HUES48 (cell line): ENCODE measurements at regions not wholly inside any gene's neighbourhood (a gene's known extent, or its start where the extent isn't known, plus 50 kb on each side); places are given as distances from the start of the nearest gene placed in this dataset.

Experiments
- H3K27ac ChIP-seq: one replicate; pipeline ENCODE4 v1.7.0; 2013; ENCODE audit warnings: low read depth, low read length, inconsistent platforms
- H3K27me3 ChIP-seq: 2 replicates; pipeline ENCODE4 v1.6.1; 2013; ENCODE audit warnings: mild to moderate bottlenecking, low read length; ENCODE audit not compliant: control insufficient read depth, insufficient read depth
- H3K36me3 ChIP-seq: 2 replicates; pipeline ENCODE4 v1.6.1; 2013; ENCODE audit warnings: low read length; ENCODE audit not compliant: control insufficient read depth, insufficient read depth
- H3K4me1 ChIP-seq: 2 replicates; pipeline ENCODE4 v1.6.1; 2013; ENCODE audit warnings: mild to moderate bottlenecking, low read length; ENCODE audit not compliant: control insufficient read depth, insufficient read depth
- H3K4me3 ChIP-seq: 2 replicates; pipeline ENCODE4 v1.5.1; 2013; ENCODE audit warnings: mild to moderate bottlenecking, low read depth, low read length
- H3K9ac ChIP-seq: 2 replicates; pipeline ENCODE4 v1.6.1; 2013; ENCODE audit warnings: mild to moderate bottlenecking, low read depth, low read length, moderate library complexity
- H3K9me3 ChIP-seq: 2 replicates; pipeline ENCODE4 v1.6.1; 2013; ENCODE audit warnings: low read length; ENCODE audit not compliant: control insufficient read depth, insufficient read depth

DNA sequence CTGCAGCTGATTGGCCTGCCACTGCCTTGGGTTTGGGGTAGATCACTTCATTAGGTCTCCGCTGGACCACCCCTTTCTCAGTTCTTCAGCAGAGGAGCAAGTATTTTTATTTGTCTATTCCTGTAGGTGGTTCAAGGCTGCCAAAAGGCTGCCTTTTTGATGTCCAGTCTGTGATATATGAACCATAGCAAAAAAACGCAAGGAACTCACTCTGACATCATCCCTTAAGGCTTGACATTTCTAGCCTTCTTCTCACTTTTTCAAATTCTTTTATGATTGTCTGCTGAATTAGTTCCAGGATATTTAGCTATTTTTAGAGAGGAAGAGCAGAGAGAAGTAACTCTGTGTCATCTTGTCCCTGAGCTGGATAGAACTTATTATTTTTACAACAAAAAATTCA lies 269.2 kb downstream of the BAMBI start:
- no peaks in the 10 kb centered on the region for H3K9me3 ChIP-seq
- no peaks in the 10 kb centered on the region for H3K4me1 ChIP-seq
- no peak overlapping the region for H3K27ac ChIP-seq
- H3K4me3 ChIP-seq = no peak overlapping the region
- H3K36me3 ChIP-seq = no peaks in the 10 kb centered on the region
- H3K27me3 ChIP-seq = no peaks in the 10 kb centered on the region
- H3K9ac ChIP-seq = no peak overlapping the region

DNA sequence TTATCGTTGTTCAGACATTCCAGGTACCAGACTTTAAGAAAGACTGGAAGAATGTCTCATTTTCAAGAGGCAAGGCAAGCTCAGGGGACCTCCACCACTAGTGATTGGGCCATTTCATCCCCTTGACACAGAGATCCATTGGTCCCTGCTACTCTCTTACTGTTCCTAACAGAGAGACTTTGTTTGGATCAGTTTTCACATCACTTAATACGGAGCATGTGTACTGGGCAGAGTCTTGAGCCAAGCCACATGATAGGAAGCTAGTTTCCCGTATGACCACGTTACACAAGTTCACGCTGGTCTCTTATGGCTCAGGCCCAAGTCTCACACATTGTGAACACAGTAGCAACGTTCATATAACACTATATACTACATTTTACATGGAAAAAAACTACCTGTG lies 269.9 kb downstream of the BAMBI start:
- H3K4me1 ChIP-seq = no peaks in the 10 kb centered on the region

DNA sequence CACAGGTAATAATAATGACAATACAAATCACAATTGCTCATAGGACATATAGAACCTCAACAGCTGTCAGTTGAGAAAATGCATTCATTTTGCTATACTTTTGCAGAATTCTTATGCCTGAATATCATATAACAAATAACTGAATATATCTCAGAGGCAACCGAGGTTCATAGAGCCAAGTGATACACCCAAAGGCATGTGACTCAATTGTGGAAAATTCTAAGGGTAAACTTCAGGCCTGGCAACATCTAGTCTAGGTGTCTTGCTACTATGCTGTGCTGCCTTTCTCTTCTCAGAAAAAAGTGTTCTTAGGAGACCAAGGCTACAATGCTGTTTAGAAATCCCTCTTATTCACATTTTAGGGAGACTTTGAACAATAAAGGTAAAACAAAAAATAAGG lies 270.7 kb downstream of the BAMBI start:
- Histone ChIP-seq H3K4me3 (no peak overlapping the region), H3K36me3 (no peaks in the 10 kb centered on the region), H3K4me1 (no peaks in the 10 kb centered on the region), H3K9me3 (no peaks in the 10 kb centered on the region), H3K27ac (no peak overlapping the region), H3K27me3 (no peaks in the 10 kb centered on the region), H3K9ac (no peak overlapping the region)

More for the DNA sequence above, 269.9 kb downstream of the BAMBI start:
- no peak overlapping the region for H3K4me3 ChIP-seq
- no peak overlapping the region for H3K27ac ChIP-seq
- H3K9me3 ChIP-seq = no peaks in the 10 kb centered on the region
- H3K9ac ChIP-seq = no peak overlapping the region
- no peaks in the 10 kb centered on the region for H3K36me3 ChIP-seq
- no peaks in the 10 kb centered on the region for H3K27me3 ChIP-seq

DNA sequence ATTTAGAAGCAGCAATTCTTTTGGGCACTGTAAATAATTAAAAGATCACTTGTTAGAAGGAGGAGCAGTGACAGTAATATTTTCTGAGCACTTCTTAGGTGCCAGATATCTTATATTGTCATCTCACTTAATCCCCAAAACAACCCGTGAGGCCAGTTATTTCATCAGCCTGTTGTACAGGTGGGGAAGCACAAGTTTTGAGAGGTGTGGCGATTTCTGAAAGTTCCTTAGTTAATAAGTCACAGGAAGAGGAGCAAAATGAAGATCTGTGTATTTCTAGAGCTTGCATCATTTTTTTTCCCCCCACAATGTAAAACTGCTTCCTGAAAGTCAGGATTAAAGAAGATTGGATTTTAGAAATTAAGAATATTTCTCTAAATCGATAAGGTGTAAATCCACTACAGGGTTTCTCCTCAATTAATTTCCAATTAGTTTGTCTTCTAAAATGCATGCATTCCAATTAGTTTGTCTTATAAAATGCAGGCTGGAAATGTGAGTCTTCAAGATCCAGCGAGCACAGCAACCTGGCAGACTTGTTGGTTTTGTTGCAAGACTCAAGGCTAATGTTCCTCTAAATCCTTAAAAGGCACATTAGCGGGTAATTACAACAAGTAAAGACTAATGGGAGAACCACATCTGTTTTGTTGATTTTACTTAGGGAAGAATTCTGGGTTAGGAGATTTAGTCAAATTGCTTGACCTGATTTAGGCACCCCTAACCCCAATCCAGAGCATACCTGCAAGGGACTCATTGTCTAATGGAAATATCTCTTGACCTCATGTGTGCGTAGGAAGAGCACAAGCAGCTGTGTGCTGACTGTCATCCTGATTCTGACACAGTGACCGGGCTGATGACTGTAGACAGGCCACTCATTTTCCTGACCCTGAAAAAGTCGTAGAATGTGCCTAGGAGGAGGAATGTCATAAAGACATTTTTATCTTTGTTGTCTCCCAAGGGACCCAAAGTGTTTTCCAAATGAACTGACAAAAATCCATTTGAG lies 272.0 kb downstream of the BAMBI start:
- Histone ChIP-seq H3K4me1 (peaks cover 3% of the 10 kb centered on the region; the same call in 1 of the 2 replicates), H3K27me3 (no peaks in the 10 kb centered on the region), H3K4me3 (no peak overlapping the region), H3K27ac (no peak overlapping the region), H3K36me3 (no peaks in the 10 kb centered on the region), H3K9ac (no peak overlapping the region), H3K9me3 (no peaks in the 10 kb centered on the region)

DNA sequence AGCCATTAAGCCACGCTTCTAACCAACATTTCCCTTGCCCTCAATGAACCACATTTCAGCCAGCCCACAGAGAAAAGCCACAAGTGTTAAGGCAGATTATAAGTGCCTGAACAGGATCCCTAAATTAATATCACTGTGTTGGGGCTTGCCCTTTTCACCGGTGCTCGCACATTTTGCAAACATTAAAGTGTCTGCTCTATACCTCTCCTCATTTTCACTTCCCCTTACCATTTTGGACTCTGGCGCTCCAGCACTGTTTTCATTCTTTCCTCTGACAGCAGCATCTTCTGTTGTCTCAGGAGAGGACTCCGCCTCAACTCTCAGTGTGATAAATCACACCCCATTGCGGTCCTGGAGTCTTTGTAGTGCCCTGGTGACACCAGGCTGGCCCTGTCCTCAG lies 274.2 kb downstream of the BAMBI start:
- no peaks in the 10 kb centered on the region for H3K36me3 ChIP-seq
- peaks cover 5% of the 10 kb centered on the region; the same call in 1 of the 2 replicates for H3K4me1 ChIP-seq
- no peaks in the 10 kb centered on the region for H3K27me3 ChIP-seq
- H3K9me3 ChIP-seq = no peaks in the 10 kb centered on the region
- H3K27ac ChIP-seq = no peak overlapping the region
- H3K9ac ChIP-seq = no peak overlapping the region
- H3K4me3 ChIP-seq = no peak overlapping the region

DNA sequence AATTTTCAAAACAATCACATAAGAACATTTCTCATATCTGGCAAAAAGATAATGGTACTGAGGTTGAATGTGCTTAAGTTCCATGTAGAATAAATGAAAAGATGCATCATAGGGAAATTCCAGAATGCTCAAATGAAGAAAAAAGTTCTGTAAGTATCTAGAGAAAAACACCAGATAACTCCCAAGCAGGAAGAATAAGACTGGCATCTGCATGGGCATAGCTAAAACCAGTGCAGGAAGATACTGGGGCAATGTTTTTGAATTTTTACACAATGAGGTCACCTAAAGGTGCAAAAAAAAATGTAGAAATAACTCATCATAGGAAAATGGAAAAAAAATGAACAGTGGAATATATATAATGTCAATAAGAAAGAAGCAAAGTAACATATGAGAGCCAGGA lies 275.2 kb downstream of the BAMBI start:
- Histone ChIP-seq H3K27ac (no peak overlapping the region), H3K4me1 (peaks cover 5% of the 10 kb centered on the region; the same call in 1 of the 2 replicates), H3K9me3 (no peaks in the 10 kb centered on the region), H3K27me3 (no peaks in the 10 kb centered on the region), H3K9ac (no peak overlapping the region), H3K36me3 (no peaks in the 10 kb centered on the region), H3K4me3 (no peak overlapping the region)

DNA sequence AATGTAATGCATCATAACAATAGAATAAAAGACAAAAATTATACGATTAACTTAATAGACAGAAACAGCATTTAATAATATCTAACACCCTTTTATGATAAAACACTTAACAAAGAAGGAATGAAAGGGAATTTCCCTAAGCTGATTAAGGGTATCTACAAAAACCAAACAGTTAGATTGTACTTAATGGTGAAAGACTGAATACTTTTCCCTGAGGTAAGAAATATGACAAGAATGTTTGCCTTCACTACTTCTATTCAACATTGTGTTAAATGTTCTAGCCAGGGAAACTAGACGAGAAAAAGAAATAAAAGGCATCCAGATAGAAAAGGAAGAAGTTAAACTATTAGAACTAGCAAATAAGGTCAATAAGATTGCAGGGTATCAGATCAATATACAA lies 276.9 kb downstream of the BAMBI start:
- H3K4me1 ChIP-seq = peaks cover 5% of the 10 kb centered on the region; the same call in 1 of the 2 replicates
- no peak overlapping the region for H3K9ac ChIP-seq
- no peak overlapping the region for H3K27ac ChIP-seq
- no peaks in the 10 kb centered on the region for H3K9me3 ChIP-seq
- H3K4me3 ChIP-seq = no peak overlapping the region
- no peaks in the 10 kb centered on the region for H3K27me3 ChIP-seq
- H3K36me3 ChIP-seq = no peaks in the 10 kb centered on the region

DNA sequence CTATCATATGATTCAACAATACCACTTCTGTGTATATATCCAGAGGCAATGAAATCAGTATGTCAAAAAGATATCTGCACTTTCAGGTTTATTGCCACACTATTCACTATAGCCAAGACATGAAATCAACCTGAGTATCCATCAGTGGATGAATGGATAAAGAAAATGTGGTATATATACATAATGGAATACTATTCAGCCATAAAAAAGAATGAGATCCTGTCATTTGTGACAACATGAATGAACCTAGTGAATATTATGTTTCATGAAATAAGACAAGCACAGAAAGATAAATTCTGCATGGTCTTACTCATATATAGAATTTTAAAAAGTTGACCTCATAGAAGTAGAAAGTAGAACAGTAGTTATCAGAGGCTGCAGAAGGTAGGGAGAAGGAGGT lies 281.1 kb downstream of the BAMBI start:
- Histone ChIP-seq H3K9me3 (no peaks in the 10 kb centered on the region), H3K27ac (no peak overlapping the region), H3K36me3 (no peaks in the 10 kb centered on the region), H3K9ac (no peak overlapping the region), H3K27me3 (no peaks in the 10 kb centered on the region), H3K4me1 (peaks cover 5% of the 10 kb centered on the region; the same call in 1 of the 2 replicates), H3K4me3 (no peak overlapping the region)

DNA sequence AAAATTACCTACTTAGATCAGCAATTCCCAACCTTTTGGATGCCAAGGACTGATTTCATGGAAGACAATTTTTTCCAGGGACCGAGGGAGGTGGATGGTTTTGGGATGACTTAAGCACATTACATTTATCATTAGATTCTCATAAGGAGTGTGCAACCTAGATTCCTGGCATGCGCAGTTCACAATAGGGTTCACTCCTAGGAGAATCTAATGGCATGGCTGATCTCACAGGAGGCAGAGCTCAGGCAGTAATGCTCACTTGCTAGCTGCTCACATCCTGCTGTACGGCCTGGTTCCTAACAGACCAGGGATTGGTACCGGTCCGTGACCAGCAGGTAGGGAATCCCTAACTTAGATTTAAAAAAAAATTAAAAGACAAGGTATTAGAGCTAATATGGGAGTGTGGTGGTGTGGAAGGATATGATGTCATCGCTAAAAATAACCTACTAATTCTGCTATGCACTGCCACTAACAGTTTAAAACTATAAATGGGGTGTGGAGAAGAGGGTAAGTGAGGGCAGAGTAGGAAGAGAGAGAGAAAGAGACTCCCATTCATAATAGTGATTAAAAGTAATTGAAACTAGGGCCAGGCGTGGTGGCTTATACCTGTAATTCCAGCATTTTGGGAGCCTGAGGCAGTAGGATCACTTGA lies 282.7 kb downstream of the BAMBI start:
- no peaks in the 10 kb centered on the region; the same call in 1 of the 2 replicates for H3K4me1 ChIP-seq
- H3K9ac ChIP-seq = no peak overlapping the region
- H3K9me3 ChIP-seq = no peaks in the 10 kb centered on the region
- H3K27ac ChIP-seq = no peak overlapping the region
- H3K36me3 ChIP-seq = no peaks in the 10 kb centered on the region
- H3K4me3 ChIP-seq = no peak overlapping the region
- H3K27me3 ChIP-seq = no peaks in the 10 kb centered on the region

DNA sequence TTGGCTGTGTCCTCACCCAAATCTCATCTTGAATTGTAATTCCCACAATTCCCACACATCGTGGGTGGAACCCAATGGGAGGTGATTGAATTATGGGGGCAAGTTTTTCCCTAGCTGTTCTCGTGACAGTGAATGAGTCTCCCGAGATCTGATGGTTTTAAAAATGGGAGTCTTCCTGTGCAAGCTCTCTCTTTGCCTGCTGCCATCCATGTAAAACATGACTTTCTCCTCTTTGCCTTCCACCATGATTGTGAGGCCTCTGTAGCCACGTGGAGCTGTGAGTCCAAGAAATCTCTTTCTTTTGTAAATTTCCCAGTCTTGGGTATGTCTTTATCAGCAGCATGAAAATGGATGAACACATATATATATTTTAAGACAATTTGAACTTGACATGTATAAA lies 285.4 kb downstream of the BAMBI start:
- Histone ChIP-seq H3K27ac (no peak overlapping the region), H3K4me1 (no peaks in the 10 kb centered on the region; the same call in 1 of the 2 replicates), H3K27me3 (no peaks in the 10 kb centered on the region), H3K9me3 (no peaks in the 10 kb centered on the region), H3K9ac (no peak overlapping the region), H3K36me3 (no peaks in the 10 kb centered on the region), H3K4me3 (no peak overlapping the region)
